CD14-positive monocyte (primary cell): ENCODE measurements at regions not wholly inside any gene's neighbourhood (a gene's known extent, or its start where the extent isn't known, plus 50 kb on each side); places are given as distances from the start of the nearest gene placed in this dataset.

ENCODE experiments used
- DNase-seq, 3 donors: peaks; one replicate each; pipeline ENCODE4 v3.0.0-alpha.2; 2011 to 2022
- H2AFZ ChIP-seq: 2 replicates; pipeline ENCODE4 v1.6.0; 2012; ENCODE audit warnings: mild to moderate bottlenecking, low read depth, low read length, inconsistent platforms; ENCODE audit not compliant: insufficient read depth, poor library complexity, severe bottlenecking
- H3K27ac ChIP-seq, 2 donors: 1 replicate in 1 of 2; 2 replicates in 1 of 2; pipeline ENCODE4 v1.5.1; 2012 to 2013; ENCODE audit warnings: low read length in 2 of 2, control low read depth in 1 of 2, inconsistent platforms in 1 of 2, low read depth in 1 of 2, mild to moderate bottlenecking in 1 of 2
- H3K27me3 ChIP-seq, 2 donors: one replicate each; pipeline versions ENCODE4 v1.6.0 to v1.6.1; 2011 to 2013; ENCODE audit warnings: low read length in 2 of 2; ENCODE audit not compliant: control insufficient read depth in 2 of 2, insufficient read depth in 2 of 2
- H3K36me3 ChIP-seq, 2 donors: replicated peaks in 1 of 2; 1 replicate in 1 of 2; 2 replicates in 1 of 2; pipeline versions ENCODE4 v1.5.1 to v1.6.1; 2012 to 2013; ENCODE audit warnings: low read length in 2 of 2, control low read depth in 1 of 2, inconsistent platforms in 1 of 2, mild to moderate bottlenecking in 1 of 2; ENCODE audit not compliant: insufficient read depth in 2 of 2, control insufficient read depth in 1 of 2
- H3K4me1 ChIP-seq, 2 donors: 1 replicate in 1 of 2; 2 replicates in 1 of 2; pipeline versions ENCODE4 v1.5.1 to v1.6.1; 2012 to 2013; ENCODE audit warnings: low read length in 2 of 2, control low read depth in 1 of 2, inconsistent platforms in 1 of 2, mild to moderate bottlenecking in 1 of 2, moderate library complexity in 1 of 2; ENCODE audit not compliant: insufficient read depth in 2 of 2, control insufficient read depth in 1 of 2
- H3K4me2 ChIP-seq: replicated peaks from 2 replicates; pipeline ENCODE3; 2012; ENCODE audit warnings: low read length, moderate library complexity, mild to moderate bottlenecking; ENCODE audit not compliant: poor library complexity, severe bottlenecking; ENCODE audit errors: extremely low read depth
- H3K4me3 ChIP-seq, 3 experiments: fragments of 200-600 bp in 1 of 3; sonication (generic) in 1 of 3; replicated peaks in 1 of 3; 1 replicate in 2 of 3; 2 replicates in 1 of 3; pipeline ENCODE4 v1.5.1; 2011 to 2013; ENCODE audit warnings: low read length in 3 of 3, mild to moderate bottlenecking in 3 of 3, control low read depth in 2 of 3, low read depth in 2 of 3, inconsistent platforms in 1 of 3, moderate library complexity in 1 of 3
- H3K79me2 ChIP-seq: 2 replicates; pipeline ENCODE4 v1.6.0; 2012; ENCODE audit warnings: mild to moderate bottlenecking, control low read depth, inconsistent platforms, low read length, moderate library complexity; ENCODE audit not compliant: insufficient read depth
- H3K9ac ChIP-seq: 2 replicates; pipeline ENCODE4 v1.6.0; 2017; ENCODE audit warnings: low read length, mild to moderate bottlenecking; ENCODE audit not compliant: insufficient read depth, poor library complexity, severe bottlenecking
- H3K9me3 ChIP-seq, 2 donors: replicated peaks in 1 of 2; 1 replicate in 1 of 2; 2 replicates in 1 of 2; pipeline versions ENCODE4 v1.5.1 to v1.6.1; 2012 to 2013; ENCODE audit warnings: low read length in 2 of 2, control low read depth in 1 of 2; ENCODE audit not compliant: control insufficient read depth in 1 of 2, insufficient read depth in 1 of 2
- H4K20me1 ChIP-seq: 2 replicates; pipeline ENCODE4 v1.6.0; 2012; ENCODE audit warnings: mild to moderate bottlenecking, low read length, control low read depth, moderate library complexity; ENCODE audit not compliant: insufficient read depth
- H3K27ac Mint-ChIP-seq, 7 donors: one replicate each; pipeline ENCODE4 v1.8.0; 2020; ENCODE audit warnings: mild to moderate bottlenecking in 7 of 7, mixed read lengths in 7 of 7, moderate library complexity in 6 of 7, inconsistent platforms in 2 of 7
- H3K27me3 Mint-ChIP-seq, 3 donors: one replicate each; pipeline ENCODE4 v1.8.0; 2021 to 2022; ENCODE audit warnings: low read depth in 3 of 3, mild to moderate bottlenecking in 3 of 3, mixed read lengths in 3 of 3, moderate library complexity in 3 of 3, inconsistent platforms in 1 of 3
- H3K36me3 Mint-ChIP-seq, 2 donors: one replicate each; pipeline ENCODE4 v1.8.0; 2020; ENCODE audit warnings: mixed read lengths in 2 of 2, inconsistent platforms in 1 of 2, mild to moderate bottlenecking in 1 of 2
- H3K4me1 Mint-ChIP-seq: one replicate; pipeline ENCODE4 v1.8.0; 2020; ENCODE audit warnings: mild to moderate bottlenecking, mixed read lengths
- H3K4me3 Mint-ChIP-seq, 2 donors: one replicate each; pipeline ENCODE4 v1.8.0; 2020; ENCODE audit warnings: mild to moderate bottlenecking in 2 of 2, mixed read lengths in 2 of 2, moderate library complexity in 1 of 2
- H3K9me3 Mint-ChIP-seq, 7 donors: one replicate each; pipeline ENCODE4 v1.8.0; 2020 to 2022; ENCODE audit warnings: mixed read lengths in 7 of 7, mild to moderate bottlenecking in 6 of 7, moderate library complexity in 6 of 7, inconsistent platforms in 2 of 7
- WGBS: methylation state at CpG from one replicate; pipeline ENCODE4 v1.1.5; 2013; ENCODE audit warnings: missing lambda C conversion rate; ENCODE audit not compliant: insufficient coverage; 5-methylcytosine and 5-hydroxymethylcytosine counted together
- intact Hi-C, 2 donors: fragments of 100-400 bp; cut with micrococcal nuclease; formaldehyde crosslinking; loops; one replicate each; pipeline versions ENCODE4 v1.15.0 to v1.15.1; 2023
- TF ChIP-seq, protein P1 (sequence below): fragments of 200-600 bp; IDR thresholded peaks from one replicate; pipeline ENCODE4 v1.8.0; 2022; ENCODE audit warnings: antibody characterized with exemption, mild to moderate bottlenecking

DNA sequence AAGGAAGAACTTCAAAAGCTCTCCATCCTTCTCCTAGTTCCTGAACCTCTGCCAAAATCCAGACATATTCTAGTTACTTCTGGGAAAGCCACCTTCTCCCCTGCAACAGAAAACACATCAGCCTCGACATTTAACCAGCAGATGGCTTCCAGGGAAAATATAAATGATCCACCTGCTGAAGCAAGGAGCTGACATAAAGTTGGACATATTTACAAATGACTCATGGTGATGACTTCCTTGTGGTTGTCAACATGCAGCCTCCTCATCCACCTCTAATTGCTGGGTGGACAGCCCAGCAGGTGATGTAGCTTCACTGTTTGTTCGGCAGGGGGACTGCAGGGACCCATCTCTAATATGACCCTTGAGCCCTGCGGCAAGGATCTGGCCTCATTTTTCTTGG lies 266.0 kb downstream of the C7orf25 start:
- Histone ChIP-seq H3K36me3 (no peaks in the 10 kb centered on the region), H3K79me2 (no peaks in the 10 kb centered on the region), H3K4me3 (no peak overlapping the region), H3K4me1 (no peaks in the 10 kb centered on the region), H3K9ac (no peak overlapping the region), H4K20me1 (no peaks in the 10 kb centered on the region), H3K27ac (no peak overlapping the region), H2AFZ (no peak overlapping the region), H3K4me2 (no peak overlapping the region), H3K9me3 (peaks cover 8 to 11% of the 10 kb centered on the region in 2 donors), H3K27me3 (no peaks in the 10 kb centered on the region)
- intact Hi-C loops: no loop called here
- TF ChIP-seq, protein P1, sequence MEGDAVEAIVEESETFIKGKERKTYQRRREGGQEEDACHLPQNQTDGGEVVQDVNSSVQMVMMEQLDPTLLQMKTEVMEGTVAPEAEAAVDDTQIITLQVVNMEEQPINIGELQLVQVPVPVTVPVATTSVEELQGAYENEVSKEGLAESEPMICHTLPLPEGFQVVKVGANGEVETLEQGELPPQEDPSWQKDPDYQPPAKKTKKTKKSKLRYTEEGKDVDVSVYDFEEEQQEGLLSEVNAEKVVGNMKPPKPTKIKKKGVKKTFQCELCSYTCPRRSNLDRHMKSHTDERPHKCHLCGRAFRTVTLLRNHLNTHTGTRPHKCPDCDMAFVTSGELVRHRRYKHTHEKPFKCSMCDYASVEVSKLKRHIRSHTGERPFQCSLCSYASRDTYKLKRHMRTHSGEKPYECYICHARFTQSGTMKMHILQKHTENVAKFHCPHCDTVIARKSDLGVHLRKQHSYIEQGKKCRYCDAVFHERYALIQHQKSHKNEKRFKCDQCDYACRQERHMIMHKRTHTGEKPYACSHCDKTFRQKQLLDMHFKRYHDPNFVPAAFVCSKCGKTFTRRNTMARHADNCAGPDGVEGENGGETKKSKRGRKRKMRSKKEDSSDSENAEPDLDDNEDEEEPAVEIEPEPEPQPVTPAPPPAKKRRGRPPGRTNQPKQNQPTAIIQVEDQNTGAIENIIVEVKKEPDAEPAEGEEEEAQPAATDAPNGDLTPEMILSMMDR: no peak
- Mint-ChIP-seq H3K27ac (no peak overlapping the region), H3K36me3 (no peaks in the 10 kb centered on the region), H3K4me3 (no peak overlapping the region), H3K9me3 (peaks cover 5 to 20% (median 8%) of the 10 kb centered on the region in 7 donors), H3K4me1 (no peaks in the 10 kb centered on the region), H3K27me3 (peaks cover 0 to 2% (median 2%) of the 10 kb centered on the region in 3 donors)
- WGBS: 83% methylated on average over 1 of the region's 3 CpGs
- no peak for DNase-seq

DNA sequence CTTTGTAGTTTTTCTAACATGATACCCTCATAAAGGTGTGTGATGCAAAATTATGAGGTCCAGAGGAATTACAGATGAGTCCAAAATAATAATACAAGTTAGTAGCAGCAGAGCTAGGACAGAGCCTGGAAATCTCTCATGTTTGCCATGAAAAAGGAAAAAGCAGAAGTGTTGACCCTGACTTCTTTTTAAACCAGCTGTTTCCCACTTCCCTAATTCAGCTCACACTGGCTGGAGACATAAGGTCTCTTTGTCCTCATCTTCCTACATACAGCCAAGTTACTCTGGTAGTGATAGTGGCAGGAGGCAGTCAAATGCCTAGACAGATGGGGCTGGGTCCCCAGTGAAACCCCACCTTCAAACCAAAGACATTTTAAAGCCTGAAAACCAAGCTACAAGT lies 269.2 kb downstream of the C7orf25 start:
- intact Hi-C loops: no loop called here
- no peaks in the 10 kb centered on the region for H3K4me1 ChIP-seq
- Mint-ChIP-seq H3K4me1 (no peaks in the 10 kb centered on the region), H3K27ac (peak overlapping the region in 1 of 7 donors; percentile 49), H3K36me3 (no peaks in the 10 kb centered on the region), H3K9me3 (peaks cover 5 to 16% (median 10%) of the 10 kb centered on the region in 7 donors), H3K27me3 (peaks cover 0 to 5% (median 4%) of the 10 kb centered on the region in 3 donors), H3K4me3 (no peak overlapping the region)
- H3K27me3 ChIP-seq: no peaks in the 10 kb centered on the region
- H3K36me3 ChIP-seq: no peaks in the 10 kb centered on the region
- H4K20me1 ChIP-seq: no peaks in the 10 kb centered on the region
- no peak overlapping the region for H3K27ac ChIP-seq
- H3K9me3 ChIP-seq: peaks cover 3 to 11% of the 10 kb centered on the region in 2 donors
- no peaks in the 10 kb centered on the region for H3K79me2 ChIP-seq
- no peak overlapping the region for H3K9ac ChIP-seq
- H2AFZ ChIP-seq: no peak overlapping the region
- TF ChIP-seq, protein P1: no peak
- no peak overlapping the region for H3K4me3 ChIP-seq
- no peak overlapping the region for H3K4me2 ChIP-seq
- no peak for DNase-seq
